ENCODE measurements at regions not wholly inside any gene's neighbourhood (a gene's known extent, or its start where the extent isn't known, plus 50 kb on each side); places are given as distances from the start of the nearest gene placed in this dataset.
"Not testable (repeated sequence)": the region's sequence is repeated elsewhere in the genome, so short reads cannot be mapped to it uniquely, and the experiment has no call there.

GRCh38 chr11:16536513-16536912, 180.2 kb upstream of the SOX6 start:
- DNase-seq (ENCODE audit: low read depth), result no peak

- no peak for DNase-seq (ENCODE audit: low read depth)
Observed at GRCh38 chr11:16528639-16529038, 172.3 kb upstream of the SOX6 start.

- DNase-seq (ENCODE audit: low read depth), result no peak
Observed at GRCh38 chr11:16527525-16528246, 171.3 kb upstream of the SOX6 start.

GRCh38 chr11:16526947-16527346, 170.6 kb upstream of the SOX6 start:
- no peak for DNase-seq (ENCODE audit: low read depth)

- not testable (repeated sequence) for DNase-seq (ENCODE audit: low read depth)
Observed at GRCh38 chr11:16520713-16521112, 164.4 kb upstream of the SOX6 start.

- no peak for DNase-seq (ENCODE audit: low read depth)
Observed at GRCh38 chr11:16512899-16513241, 156.5 kb upstream of the SOX6 start.

- DNase-seq (ENCODE audit: low read depth), result no peak
Observed at GRCh38 chr11:16512198-16512898, 156.0 kb upstream of the SOX6 start.

- peak; percentile 6 for DNase-seq (ENCODE audit: low read depth)
Observed at GRCh38 chr11:16511116-16512114, 155.1 kb upstream of the SOX6 start.

- no peak for DNase-seq (ENCODE audit: low read depth)
Observed at GRCh38 chr11:16505481-16505880, 149.1 kb upstream of the SOX6 start.

- not testable (repeated sequence) for DNase-seq (ENCODE audit: low read depth)
Observed at GRCh38 chr11:16503891-16504290, 147.5 kb upstream of the SOX6 start.

GRCh38 chr11:16494918-16495691, 138.8 kb upstream of the SOX6 start:
- no peak for DNase-seq (ENCODE audit: low read depth)

- DNase-seq (ENCODE audit: low read depth), result no peak
Observed at GRCh38 chr11:16484434-16484833, 128.1 kb upstream of the SOX6 start.

GRCh38 chr11:16474659-16475058, 118.3 kb upstream of the SOX6 start:
- DNase-seq (ENCODE audit: low read depth), result no peak

- DNase-seq (ENCODE audit: low read depth), result no peak
Observed at GRCh38 chr11:16469968-16470367, 113.6 kb upstream of the SOX6 start.

- DNase-seq (ENCODE audit: low read depth), result no peak
Observed at GRCh38 chr11:16468735-16469453, 112.5 kb upstream of the SOX6 start.

- no peak for DNase-seq (ENCODE audit: low read depth)
Observed at GRCh38 chr11:16460508-16460907, 104.2 kb upstream of the SOX6 start.

GRCh38 chr11:16456366-16456765, 100.0 kb upstream of the SOX6 start:
- no peak for DNase-seq (ENCODE audit: low read depth)

GRCh38 chr11:16454289-16454863, 98.0 kb upstream of the SOX6 start:
- DNase-seq (ENCODE audit: low read depth), result no peak

GRCh38 chr11:16448123-16448717, 91.9 kb upstream of the SOX6 start:
- DNase-seq (ENCODE audit: low read depth), result no peak

- no peak for DNase-seq (ENCODE audit: low read depth)
Observed at GRCh38 chr11:16441461-16441860, 85.1 kb upstream of the SOX6 start.
